CD4-positive, alpha-beta T cell treated with Interleukin-1 beta for 1 hour (primary cell): ENCODE measurements at regions not wholly inside any gene's neighbourhood (a gene's known extent, or its start where the extent isn't known, plus 50 kb on each side); places are given as distances from the start of the nearest gene placed in this dataset.

ENCODE experiments used
- DNase-seq, 2 donors: peaks; one replicate each; pipeline ENCODE4 v3.0.0-alpha.2; 2020 to 2022

DNA sequence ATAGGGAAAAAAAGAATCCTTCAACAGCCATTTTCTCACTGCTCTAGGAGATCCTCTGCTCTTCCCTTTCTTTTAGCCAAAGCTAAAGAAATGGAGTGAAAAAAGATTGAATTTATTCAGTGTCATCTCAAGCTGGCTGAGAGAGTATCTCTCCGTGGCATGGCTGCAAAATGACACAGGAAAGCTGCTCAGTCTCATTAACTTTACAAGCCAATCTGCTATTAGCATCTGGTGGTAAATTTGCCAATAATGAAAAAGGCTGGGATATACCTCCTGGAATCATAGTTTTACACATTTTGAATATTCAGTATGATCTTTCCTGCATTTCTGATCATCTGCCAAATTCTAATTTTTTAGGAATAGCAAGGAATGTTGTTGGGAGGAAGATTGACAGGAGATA is 176.8 kb upstream of the CHRM3 start:
- DNase-seq: no peak

- no peak for DNase-seq
Measured at GRCh38 chr1:239204401-239204800, 182.0 kb upstream of the CHRM3 start.

- DNase-seq: no peak
Measured at GRCh38 chr1:239197871-239198270, 188.5 kb upstream of the CHRM3 start.

DNA sequence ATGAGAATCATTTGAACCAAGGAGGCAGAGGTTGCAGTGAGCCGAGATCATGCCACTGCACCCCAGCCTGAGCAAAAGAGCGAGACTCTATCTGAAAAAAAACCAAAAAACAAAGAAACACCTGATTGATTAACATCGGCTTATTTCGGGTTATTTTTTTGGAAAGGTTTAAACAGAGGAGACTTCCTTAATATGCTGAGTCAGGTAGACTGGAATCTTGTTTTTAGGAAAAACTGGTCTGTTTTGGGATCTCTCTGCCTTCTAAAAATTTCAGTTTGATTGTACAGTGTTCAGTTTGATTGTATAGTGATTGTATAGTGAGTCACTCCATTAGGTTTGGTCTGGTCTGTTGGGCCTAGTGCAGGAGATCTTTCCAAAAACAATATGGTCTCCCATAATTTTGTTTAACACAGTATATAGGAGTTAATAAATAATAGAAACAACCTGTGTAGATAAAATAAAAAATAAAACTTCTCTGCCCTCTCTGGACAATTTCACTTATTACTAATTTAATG is 196.3 kb upstream of the CHRM3 start:
- no peak for DNase-seq

DNA sequence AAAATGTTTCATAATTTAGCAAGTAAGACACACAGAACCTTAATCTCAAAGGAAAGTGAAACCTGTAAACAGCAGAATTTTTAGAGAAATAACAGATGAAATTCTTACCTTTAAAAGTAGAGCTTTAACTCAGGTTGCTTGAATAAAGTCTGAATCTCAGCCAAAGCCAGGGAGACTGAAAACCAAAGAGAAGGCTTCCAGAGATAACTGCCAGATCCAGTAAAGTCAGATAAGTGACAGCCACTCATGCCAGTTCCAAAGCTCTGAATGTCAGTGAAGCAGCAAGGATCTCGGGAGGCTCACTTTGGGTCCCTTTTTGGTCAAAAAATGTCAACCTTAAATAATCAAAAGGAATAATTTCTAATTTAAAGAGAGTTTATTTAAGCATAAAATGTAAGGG is 199.9 kb upstream of the CHRM3 start:
- no peak for DNase-seq

DNA sequence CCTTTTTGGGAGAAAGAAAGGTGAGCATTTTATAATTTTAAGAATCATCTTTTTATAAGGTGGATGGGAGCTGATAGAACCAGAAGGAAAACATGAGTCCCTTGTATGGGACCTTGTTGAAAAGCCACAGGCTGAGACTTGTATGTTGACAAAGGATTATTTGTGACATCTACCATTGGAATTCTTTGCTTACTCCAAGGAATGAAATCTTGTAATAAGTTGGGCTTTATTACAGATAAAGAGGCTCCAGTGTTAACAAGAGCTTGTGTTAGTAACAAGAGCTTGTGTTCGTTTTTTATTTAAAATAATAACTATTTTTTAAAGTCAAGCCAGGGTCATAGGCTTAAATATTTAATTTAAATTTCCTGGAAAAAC is 201.1 kb upstream of the CHRM3 start:
- DNase-seq: no peak

DNA sequence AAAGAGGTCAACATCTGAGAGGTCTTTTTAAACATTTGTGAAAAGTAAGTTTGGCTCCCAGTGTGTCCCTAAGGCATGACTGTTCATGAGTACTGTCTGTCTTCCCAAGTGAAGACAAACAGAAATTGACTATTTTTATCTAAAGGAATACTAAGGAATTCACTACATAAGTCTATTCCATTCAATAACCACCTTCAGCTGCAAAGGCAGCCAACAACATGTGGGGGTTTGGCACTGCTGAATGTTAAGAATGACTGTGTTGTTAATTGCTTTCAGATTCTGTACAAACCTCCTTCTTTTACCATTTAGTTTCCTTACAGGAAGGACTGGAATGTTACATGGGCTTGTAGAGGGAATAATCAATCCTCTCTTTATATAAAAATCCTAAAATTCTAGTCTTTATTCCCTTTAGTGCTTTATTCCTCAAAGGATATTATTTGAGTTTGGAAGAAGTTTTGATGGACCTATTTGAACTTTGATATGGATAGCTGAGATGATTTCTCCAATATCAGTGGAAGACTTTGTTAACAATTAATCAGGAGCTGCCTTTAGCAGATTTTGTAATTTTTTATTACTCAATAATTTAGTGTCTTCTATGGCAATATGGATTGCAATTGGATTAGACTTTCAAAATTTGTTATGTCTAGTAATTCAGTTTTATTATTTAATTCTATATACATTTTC is 201.7 kb upstream of the CHRM3 start:
- no peak for DNase-seq

GRCh38 chr1:239178961-239179360 is 207.4 kb upstream of the CHRM3 start:
- DNase-seq: no peak

GRCh38 chr1:239174880-239175279 is 211.5 kb upstream of the CHRM3 start:
- DNase-seq: no peak

DNA sequence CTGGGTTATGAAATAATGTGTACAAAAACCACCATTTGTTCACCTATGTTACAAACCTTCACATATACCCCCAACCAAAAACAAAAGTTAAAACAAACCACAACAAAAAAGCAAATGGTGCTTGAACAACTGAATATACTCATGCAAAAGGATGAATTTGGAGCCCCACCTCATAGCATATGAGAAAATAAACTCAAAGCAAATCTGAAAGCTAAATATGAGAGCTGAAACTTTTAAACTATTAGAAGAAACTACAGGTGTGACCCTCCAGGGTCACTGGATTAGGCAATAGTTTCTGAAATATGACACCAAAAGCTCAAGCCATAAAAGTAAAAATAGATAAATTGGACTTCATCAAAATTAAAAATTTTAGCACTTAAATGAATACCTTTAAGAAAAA is 215.5 kb upstream of the CHRM3 start:
- DNase-seq: no peak

GRCh38 chr1:239169276-239169675 is 217.1 kb upstream of the CHRM3 start:
- no peak for DNase-seq

DNA sequence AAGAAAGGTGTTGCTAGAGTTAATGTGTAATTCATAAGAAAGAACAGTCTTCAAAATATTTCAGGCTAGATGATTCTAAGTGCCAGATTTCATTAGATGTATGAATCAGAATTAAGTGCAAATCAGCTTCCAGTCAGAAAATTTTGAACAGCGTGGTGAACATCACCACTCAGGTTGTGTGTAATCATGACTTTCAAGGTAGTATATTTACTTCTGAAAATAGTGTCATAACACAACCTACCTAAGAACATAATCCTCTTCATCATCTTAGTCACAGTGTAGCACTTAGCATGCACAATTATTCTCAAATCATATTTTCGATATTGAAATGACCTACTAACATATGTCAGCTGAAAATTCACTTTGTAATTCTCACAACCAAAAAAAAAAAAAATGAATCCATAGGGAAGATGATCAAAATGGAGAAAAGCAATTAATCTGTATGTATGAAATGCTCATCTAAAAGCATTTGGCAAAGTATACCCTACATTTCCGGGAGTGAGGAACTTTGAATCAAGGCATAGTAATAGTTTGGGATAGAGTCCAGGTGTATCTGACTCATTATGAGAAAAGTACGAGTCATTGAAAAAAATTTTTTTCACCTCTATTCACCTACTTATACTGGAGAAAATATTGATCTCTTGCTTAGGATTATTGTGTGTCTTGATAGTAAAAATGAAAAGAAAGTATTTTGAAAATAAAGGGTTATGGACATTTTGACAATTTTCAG is 221.8 kb upstream of the CHRM3 start:
- DNase-seq: no peak

DNA sequence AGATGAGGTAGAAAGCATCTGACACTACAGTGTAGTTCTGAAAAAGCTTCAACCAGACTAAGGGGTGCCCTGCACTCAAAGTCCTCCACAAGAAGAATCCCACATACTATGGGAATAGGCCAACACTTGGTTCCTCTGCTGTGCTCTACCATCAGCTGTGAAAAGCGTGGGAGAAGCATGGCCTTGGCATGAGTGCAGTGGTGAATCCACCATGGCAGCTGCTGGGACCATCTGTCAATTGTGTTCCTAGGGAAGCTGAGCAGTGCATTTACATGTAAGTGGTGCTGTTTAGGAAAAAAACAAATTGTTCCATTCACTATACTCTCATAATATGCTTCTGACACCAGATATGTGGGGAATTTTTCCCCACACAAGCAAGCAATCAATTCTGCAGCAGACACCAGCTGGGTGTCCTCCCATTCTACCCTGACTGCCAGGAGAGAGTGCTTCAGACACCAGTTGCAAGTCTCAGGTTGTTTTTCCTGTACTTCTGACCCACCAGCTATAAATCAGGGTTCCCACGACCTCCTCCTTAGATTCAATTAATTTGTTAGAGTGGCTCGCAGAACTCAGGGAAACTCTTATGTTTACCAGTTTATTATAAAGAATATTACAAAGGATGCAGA is 230.8 kb upstream of the CHRM3 start:
- no peak for DNase-seq

GRCh38 chr1:239151937-239152336 is 234.4 kb upstream of the CHRM3 start:
- DNase-seq: no peak

DNA sequence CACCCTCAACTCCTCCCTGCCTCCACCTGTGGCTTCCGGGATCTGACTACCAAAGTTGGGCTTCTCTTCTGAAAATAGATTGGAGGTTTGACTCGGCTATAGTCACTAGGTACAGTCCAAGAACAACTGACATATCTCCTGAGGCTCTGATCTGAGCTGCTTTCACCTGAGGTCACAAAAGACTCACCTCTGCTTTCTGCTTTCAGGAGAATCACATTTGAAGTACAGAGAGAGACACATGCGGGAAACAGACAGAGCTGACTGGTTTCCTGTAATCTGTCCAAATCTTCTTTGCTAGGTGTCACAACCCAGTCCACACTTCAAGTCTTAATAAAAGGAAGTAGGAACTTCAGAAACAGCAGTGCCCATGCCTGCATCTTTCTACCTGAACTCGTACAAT is 245.4 kb upstream of the CHRM3 start:
- DNase-seq: no peak

- DNase-seq: no peak
Measured at GRCh38 chr1:239139801-239140200, 246.6 kb upstream of the CHRM3 start.

DNA sequence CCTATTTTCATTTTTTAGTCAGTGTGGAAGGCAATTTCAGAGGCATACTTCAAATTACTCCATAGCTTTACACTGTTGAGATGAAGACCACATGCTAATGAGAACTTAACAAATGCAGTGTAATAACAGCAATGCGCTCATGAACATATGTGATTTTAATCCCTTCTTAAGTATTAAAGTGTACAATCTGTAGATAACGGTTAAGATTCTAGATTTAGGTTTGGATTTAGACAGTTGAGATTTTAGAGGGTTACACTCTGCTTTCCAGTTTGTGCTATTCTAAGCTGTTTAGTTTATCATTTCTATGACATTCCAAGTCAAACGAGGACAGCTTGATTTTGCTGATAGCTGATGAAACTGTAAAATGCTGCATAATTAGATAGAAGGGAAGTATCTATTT is 257.8 kb upstream of the CHRM3 start:
- DNase-seq: no peak

- no peak for DNase-seq
Measured at GRCh38 chr1:239126884-239127283, 259.5 kb upstream of the CHRM3 start.

GRCh38 chr1:239125893-239126292 is 260.5 kb upstream of the CHRM3 start:
- DNase-seq: no peak

DNA sequence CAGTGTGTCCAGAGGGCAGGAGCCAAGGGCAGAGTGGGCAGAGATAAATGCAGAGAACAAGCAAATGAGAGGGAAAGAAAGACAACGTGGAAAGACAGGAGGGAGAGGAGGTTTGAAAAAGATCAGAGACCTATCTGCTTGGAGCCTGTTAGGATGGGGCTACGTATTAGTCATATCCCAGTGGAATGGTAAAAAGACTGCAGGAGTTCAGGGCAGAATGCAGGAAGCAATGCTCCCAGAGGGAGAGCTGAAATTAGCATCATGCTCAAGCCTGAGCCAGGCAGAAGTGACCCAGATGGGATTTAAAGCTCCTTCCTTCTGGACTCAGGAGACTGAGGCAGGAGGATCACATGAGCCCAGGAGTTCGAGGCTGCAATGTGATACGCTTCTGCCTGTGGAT is 261.3 kb upstream of the CHRM3 start:
- no peak for DNase-seq

- no peak for DNase-seq
Measured at GRCh38 chr1:239123260-239123659, 263.1 kb upstream of the CHRM3 start.

DNA sequence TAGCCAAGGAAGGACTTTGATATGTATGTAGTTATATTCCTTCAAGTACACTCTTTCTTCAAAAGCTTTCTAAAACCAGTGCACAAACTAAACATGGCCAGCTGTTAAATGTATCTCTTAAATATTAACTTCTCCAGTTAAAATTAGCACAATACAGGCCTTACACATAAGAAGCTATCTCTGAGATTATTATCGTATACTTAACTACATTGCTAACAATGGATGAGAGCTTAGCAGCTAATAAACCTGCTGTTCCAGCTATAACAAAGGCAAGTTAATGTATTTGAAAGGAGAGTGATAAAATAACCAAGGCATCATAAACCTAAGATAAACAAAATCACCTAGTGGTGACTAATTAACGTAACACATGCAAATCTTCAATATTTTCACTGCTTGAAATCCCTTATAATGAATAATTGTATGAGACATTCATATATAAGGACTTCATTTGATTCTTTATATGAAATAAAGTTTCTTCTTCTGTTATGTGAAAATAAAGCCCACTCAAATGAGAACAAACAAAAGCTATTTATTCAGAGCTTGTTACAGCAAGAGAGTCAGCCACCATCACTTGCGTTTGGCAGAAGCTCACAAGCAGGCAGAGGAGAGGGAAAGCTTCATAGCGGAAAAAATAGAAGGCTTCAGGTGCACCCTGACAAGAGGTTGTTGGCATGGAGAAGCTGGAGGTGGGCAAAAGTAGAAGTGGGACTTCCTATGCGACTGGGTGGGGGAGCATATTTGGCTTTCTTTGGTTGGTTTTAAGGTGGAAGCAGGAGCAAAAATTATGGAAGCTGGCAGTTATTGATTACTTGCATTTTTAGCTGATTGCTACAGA is 274.1 kb upstream of the CHRM3 start:
- no peak for DNase-seq

- no peak for DNase-seq
Measured at GRCh38 chr1:239107676-239108075, 278.7 kb upstream of the CHRM3 start.
